Endothelial cell of umbilical vein (primary cell): ENCODE measurements at regions not wholly inside any gene's neighbourhood (a gene's known extent, or its start where the extent isn't known, plus 50 kb on each side); places are given as distances from the start of the nearest gene placed in this dataset.

Experiments
- BruUV-seq: library from RNA; stranded (reverse); fragments of 400-500 nt; replicated peaks from 2 replicates; lab custom pipeline; 2021; lab: Mats Ljungman, UMichigan
- CTCF ChIA-PET: fragments of 300-600, 350-600 bp; sonication (Branson Sonifier 250); formaldehyde crosslinking; loops from one replicate; lab custom pipeline; 2021; ENCODE audit warnings: antibody characterized with exemption, inconsistent platforms; lab: Charles Lee
- POLR2A ChIA-PET: fragments of 300-600, 350-600 bp; sonication (Branson Sonifier 250); formaldehyde crosslinking; loops from one replicate; lab custom pipeline; 2021; ENCODE audit warnings: antibody characterized with exemption, inconsistent platforms; lab: Charles Lee
- DNase-seq: peaks from one replicate; pipeline ENCODE4 v3.0.0-alpha.2; 2011; ENCODE audit warnings: low read depth, low spot score
- FAIRE-seq: peaks from 2 replicates; lab custom pipeline; 2011; peaks lifted over from hg19 to GRCh38; lab: Jason Lieb, UNC
- H2AFZ ChIP-seq: 2 replicates; pipeline ENCODE4 v1.6.0; 2012; ENCODE audit warnings: low read depth, low read length, control low read depth, inconsistent platforms
- H3K27ac ChIP-seq: 2 replicates; pipeline ENCODE4 v1.5.1; 2011; ENCODE audit warnings: low read depth, mild to moderate bottlenecking, control low read depth, low read length, moderate library complexity; ENCODE audit not compliant: insufficient read depth
- H3K27me3 ChIP-seq, 2 experiments: 2 replicates each; pipeline versions ENCODE4 v1.6.0 to v1.6.1; 2011; ENCODE audit warnings: low read length in 2 of 2, mixed read lengths in 1 of 2; ENCODE audit not compliant: control insufficient read depth in 2 of 2, insufficient read depth in 2 of 2
- H3K36me3 ChIP-seq, 2 experiments: 2 replicates in 1 of 2; 3 replicates in 1 of 2; pipeline ENCODE4 v1.5.1; 2011; ENCODE audit warnings: low read length in 2 of 2, mild to moderate bottlenecking in 1 of 2, moderate library complexity in 1 of 2; ENCODE audit not compliant: control insufficient read depth in 2 of 2, insufficient read depth in 2 of 2; ENCODE audit errors: extremely low read depth in 1 of 2
- H3K4me1 ChIP-seq: 3 replicates; pipeline ENCODE4 v1.5.1; 2011; ENCODE audit warnings: mild to moderate bottlenecking, low read length; ENCODE audit not compliant: control insufficient read depth, insufficient read depth; ENCODE audit errors: extremely low read depth
- H3K4me2 ChIP-seq: 2 replicates; pipeline ENCODE4 v1.6.1; 2011; ENCODE audit warnings: low read length, control low read depth, mixed read lengths; ENCODE audit not compliant: insufficient read depth
- H3K4me3 ChIP-seq, 3 experiments: fragments of 200-600 bp in 1 of 3; sonication (generic), shearing (Covaris generic) in 1 of 3; replicated peaks in 1 of 3; 2 replicates each; pipeline ENCODE4 v1.5.1; 2011 to 2016; ENCODE audit warnings: control low read depth in 3 of 3, low read length in 3 of 3, mild to moderate bottlenecking in 2 of 3, inconsistent platforms in 1 of 3, low read depth in 1 of 3, moderate library complexity in 1 of 3; ENCODE audit not compliant: insufficient read depth in 1 of 3
- H3K79me2 ChIP-seq: 2 replicates; pipeline ENCODE4 v1.6.0; 2012; ENCODE audit warnings: low read length, inconsistent platforms; ENCODE audit not compliant: control insufficient read depth, insufficient read depth
- H3K9ac ChIP-seq: replicated peaks from 2 replicates; pipeline ENCODE3; 2011; ENCODE audit warnings: low read length, control low read depth; ENCODE audit not compliant: insufficient read depth; ENCODE audit errors: extremely low read depth
- H3K9me1 ChIP-seq: replicated peaks from 3 replicates; pipeline ENCODE4 v1.6.0; 2011; ENCODE audit warnings: mild to moderate bottlenecking, low read length; ENCODE audit not compliant: control insufficient read depth, insufficient read depth; ENCODE audit errors: extremely low read depth
- H3K9me3 ChIP-seq: replicated peaks from 2 replicates; pipeline ENCODE4 v1.5.1; 2012; ENCODE audit warnings: low read length, inconsistent platforms; ENCODE audit not compliant: control insufficient read depth, insufficient read depth
- H4K20me1 ChIP-seq: replicated peaks from 2 replicates; pipeline ENCODE3; 2011; ENCODE audit warnings: mild to moderate bottlenecking, low read length; ENCODE audit not compliant: control insufficient read depth, insufficient read depth; ENCODE audit errors: extremely low read depth
- JUN ChIP-seq: IDR thresholded peaks from 2 replicates; pipeline ENCODE4 v1.6.1; 2011; ENCODE audit warnings: borderline replicate concordance, low read depth; ENCODE audit not compliant: insufficient read length, insufficient read depth
- MAX ChIP-seq: IDR thresholded peaks from 2 replicates; pipeline ENCODE4 v1.6.1; 2011; ENCODE audit not compliant: insufficient read depth, insufficient read length
- MYC ChIP-seq: IDR thresholded peaks from one replicate; pipeline ENCODE4 v1.6.1; 2011; ENCODE audit warnings: mild to moderate bottlenecking, low read depth, low read length
- POLR2A ChIP-seq: IDR thresholded peaks from 2 replicates; pipeline ENCODE4 v1.6.1; 2012; ENCODE audit warnings: low read depth, mild to moderate bottlenecking, control low read depth, low read length
- dilution Hi-C: fragments of 300-500 bp; cut with MboI; formaldehyde crosslinking; loops from one replicate; pipeline ENCODE4 v1.15.0; 2019; ENCODE audit warnings: low sequenced_read_pairs; ENCODE audit not compliant: extremely low pct_ligation_motif_present
- intact Hi-C: fragments of 100-400 bp; cut with micrococcal nuclease; formaldehyde crosslinking; loops from one replicate; pipeline ENCODE4 v1.10.0; 2022

- CTCF ChIA-PET: interaction anchor here (0.7 kb wide), 1 partner anchor 42 kb away, joined by 4 read pairs; no protein-coding TSS in a partner anchor
Measured at GRCh38 chr3:113113361-113113760, 98.0 kb upstream of the BOC start.

GRCh38 chr3:113117511-113118234 lies 93.7 kb upstream of the BOC start:
- no peak overlapping the region for H3K4me3 ChIP-seq
- no peaks in the 10 kb centered on the region for H4K20me1 ChIP-seq
- H3K9me1 ChIP-seq: no peaks in the 10 kb centered on the region
- TF ChIP-seq JUN: peak; percentile 43
- no peak for TF ChIP-seq MAX
- TF ChIP-seq POLR2A: no peak
- FAIRE-seq (peak; percentile 55), DNase-seq (peak; percentile 31)
- H3K27me3 ChIP-seq: no peaks in the 10 kb centered on the region
- intact Hi-C loops: no loop called here
- dilution Hi-C loops: no loop called here
- H3K9ac ChIP-seq: no peak overlapping the region
- no peaks in the 10 kb centered on the region for H3K36me3 ChIP-seq
- ChIA-PET POLR2A (no interaction called here), CTCF (no interaction called here)
- no peaks in the 10 kb centered on the region for H3K9me3 ChIP-seq
- no peaks in the 10 kb centered on the region for H3K79me2 ChIP-seq
- H3K4me2 ChIP-seq: no peak overlapping the region
- no peak overlapping the region for H3K27ac ChIP-seq
- peaks cover 2% of the 10 kb centered on the region for H3K4me1 ChIP-seq
- BruUV-seq: no TSS peak
- H2AFZ ChIP-seq: no peak overlapping the region

More at GRCh38 chr3:113113361-113113760, 98.0 kb upstream of the BOC start:
- Histone ChIP-seq H4K20me1 (no peaks in the 10 kb centered on the region), H3K27me3 (no peaks in the 10 kb centered on the region), H3K4me1 (peaks cover 2% of the 10 kb centered on the region), H3K9ac (no peak overlapping the region), H3K27ac (no peak overlapping the region), H3K4me3 (no peak overlapping the region), H3K4me2 (no peak overlapping the region), H3K79me2 (no peaks in the 10 kb centered on the region), H3K36me3 (no peaks in the 10 kb centered on the region), H3K9me1 (no peaks in the 10 kb centered on the region), H3K9me3 (no peaks in the 10 kb centered on the region), H2AFZ (no peak overlapping the region)
- dilution Hi-C loops (no loop called here), intact Hi-C loops (no loop called here)
- TF ChIP-seq MYC: no peak
- no peak for FAIRE-seq
- no peak for DNase-seq
- BruUV-seq: no TSS peak
- POLR2A ChIA-PET: interaction anchor here (0.7 kb wide), 1 partner anchor 132 kb away, joined by 9 read pairs; no protein-coding TSS in a partner anchor
